A549 (cell line): ENCODE measurements at regions not wholly inside any gene's neighbourhood (a gene's known extent, or its start where the extent isn't known, plus 50 kb on each side); places are given as distances from the start of the nearest gene placed in this dataset.

ENCODE experiments used
- CTCF ChIP-seq: fragments of >200 bp; sonication (Bioruptor Twin); formaldehyde crosslinking; IDR thresholded peaks from 3 replicates; pipeline ENCODE4 v1.5.1; 2016
- EP300 ChIP-seq, 2 experiments: fragments of >200 bp; sonication (Bioruptor Twin); formaldehyde crosslinking; IDR thresholded peaks; 2 replicates in 1 of 2; 3 replicates in 1 of 2; pipeline ENCODE4 v1.6.1; 2016 to 2017
- FOSB ChIP-seq: fragments of 250-450 bp; sonication (Bioruptor Pico); IDR thresholded peaks from 2 replicates; pipeline ENCODE4 v1.5.0; 2020; ENCODE audit warnings: mild to moderate bottlenecking, moderate library complexity
- FOSL2 ChIP-seq, 2 experiments: fragments of 450-650 bp in 1 of 2; fragments of >200 bp in 1 of 2; sonication (Bioruptor Twin) in 1 of 2; formaldehyde crosslinking; IDR thresholded peaks; 2 replicates each; pipeline versions ENCODE4 v1.5.0 to v1.6.1; 2016 to 2020; ENCODE audit warnings: mild to moderate bottlenecking in 1 of 2, moderate library complexity in 1 of 2
- POLR2A ChIP-seq: IDR thresholded peaks from 2 replicates; pipeline ENCODE4 v1.6.1; 2012; ENCODE audit warnings: mild to moderate bottlenecking, low read length
- POLR2AphosphoS2 ChIP-seq: conservative IDR thresholded peaks from 2 replicates; pipeline ENCODE4 v1.6.1; 2012; ENCODE audit warnings: low read length, improper control_type of control experiment, inconsistent platforms
- RAD21 ChIP-seq, 2 experiments: fragments of >200 bp in 1 of 2; sonication (Bioruptor Twin) in 1 of 2; formaldehyde crosslinking in 1 of 2; IDR thresholded peaks in 1 of 2; conservative IDR thresholded peaks in 1 of 2; 2 replicates in 1 of 2; 3 replicates in 1 of 2; pipeline ENCODE4 v1.6.1; 2012 to 2018; ENCODE audit warnings: inconsistent platforms in 1 of 2
- REST ChIP-seq: fragments of 200-600 bp; sonication (generic); IDR thresholded peaks from 2 replicates; pipeline ENCODE4 v1.6.1; 2016; ENCODE audit warnings: antibody characterized with exemption, mild to moderate bottlenecking, moderate library complexity
- RNF2 ChIP-seq: fragments of 200-600 bp; sonication (generic); IDR thresholded peaks from 2 replicates; pipeline ENCODE4 v1.6.1; 2016; ENCODE audit warnings: low read depth, mild to moderate bottlenecking, antibody characterized with exemption, moderate library complexity, borderline replicate concordance
- ZFP36 ChIP-seq: fragments of 450-650 bp; IDR thresholded peaks from 2 replicates; pipeline ENCODE4 v1.6.1; 2014; ENCODE audit warnings: borderline replicate concordance; ENCODE audit not compliant: partially characterized antibody

GRCh38 chr1:47591801-47592200, 154.0 kb downstream of the FOXD2 start:
- TF ChIP-seq CTCF (no peak), POLR2A (no peak), POLR2AphosphoS2 (no peak), RNF2 (no peak), RAD21 (conservative IDR thresholded peaks at IDR 0.05 in 1 of 2, IDR thresholded peaks at IDR 0.05 in 1 of 2) (no peak), REST (no peak), ZFP36 (no peak), FOSB (CRISPR knock-in tag) (no peak), FOSL2 (IDR thresholded peaks at IDR 0.05) (no peak), FOSL2 (CRISPR knock-in tag; IDR thresholded peaks at IDR 0.05) (no peak), EP300 (IDR thresholded peaks at IDR 0.05) (no peak)
